ENCODE measurements at regions not wholly inside any gene's neighbourhood (a gene's known extent, or its start where the extent isn't known, plus 50 kb on each side); places are given as distances from the start of the nearest gene placed in this dataset.

- Histone ChIP-seq H3K36me3 (ENCODE audit: control insufficient read depth, insufficient read depth, low read length) (no peaks in the 10 kb centered on the region), H3K9me3 (ENCODE audit: control insufficient read depth, insufficient read depth, low read length) (no peaks in the 10 kb centered on the region), H3K4me3 (ENCODE audit: low read length) (no peak overlapping the region), H3K27ac (ENCODE audit: low read length) (no peak overlapping the region), H3K4me1 (ENCODE audit: control insufficient read depth, insufficient read depth, low read length) (no peaks in the 10 kb centered on the region), H3K27me3 (ENCODE audit: control insufficient read depth, insufficient read depth, low read length) (no peaks in the 10 kb centered on the region)
- H3K36me3 Mint-ChIP-seq = no peaks in the 10 kb centered on the region
- H3K27ac Mint-ChIP-seq = no peak overlapping the region
- H3K9me3 Mint-ChIP-seq = peaks cover 0 to 2% of the 10 kb centered on the region in 2 donors
- TF ChIP-seq, protein P1, sequence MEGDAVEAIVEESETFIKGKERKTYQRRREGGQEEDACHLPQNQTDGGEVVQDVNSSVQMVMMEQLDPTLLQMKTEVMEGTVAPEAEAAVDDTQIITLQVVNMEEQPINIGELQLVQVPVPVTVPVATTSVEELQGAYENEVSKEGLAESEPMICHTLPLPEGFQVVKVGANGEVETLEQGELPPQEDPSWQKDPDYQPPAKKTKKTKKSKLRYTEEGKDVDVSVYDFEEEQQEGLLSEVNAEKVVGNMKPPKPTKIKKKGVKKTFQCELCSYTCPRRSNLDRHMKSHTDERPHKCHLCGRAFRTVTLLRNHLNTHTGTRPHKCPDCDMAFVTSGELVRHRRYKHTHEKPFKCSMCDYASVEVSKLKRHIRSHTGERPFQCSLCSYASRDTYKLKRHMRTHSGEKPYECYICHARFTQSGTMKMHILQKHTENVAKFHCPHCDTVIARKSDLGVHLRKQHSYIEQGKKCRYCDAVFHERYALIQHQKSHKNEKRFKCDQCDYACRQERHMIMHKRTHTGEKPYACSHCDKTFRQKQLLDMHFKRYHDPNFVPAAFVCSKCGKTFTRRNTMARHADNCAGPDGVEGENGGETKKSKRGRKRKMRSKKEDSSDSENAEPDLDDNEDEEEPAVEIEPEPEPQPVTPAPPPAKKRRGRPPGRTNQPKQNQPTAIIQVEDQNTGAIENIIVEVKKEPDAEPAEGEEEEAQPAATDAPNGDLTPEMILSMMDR (IDR thresholded peaks at IDR 0.05) = no peak
- no peaks in the 10 kb centered on the region for H3K4me1 Mint-ChIP-seq
- ATAC-seq = no peak
- no peak for DNase-seq
- H3K27me3 Mint-ChIP-seq (ENCODE audit: low read depth in 2 of 2) = peaks cover 3 to 21% of the 10 kb centered on the region in 2 donors
- H3K4me3 Mint-ChIP-seq = no peak overlapping the region
- intact Hi-C loops (cut with micrococcal nuclease) = no loop called here
Measured at GRCh38 chr11:116439361-116439677, 333.5 kb downstream of the BUD13 start.

DNA sequence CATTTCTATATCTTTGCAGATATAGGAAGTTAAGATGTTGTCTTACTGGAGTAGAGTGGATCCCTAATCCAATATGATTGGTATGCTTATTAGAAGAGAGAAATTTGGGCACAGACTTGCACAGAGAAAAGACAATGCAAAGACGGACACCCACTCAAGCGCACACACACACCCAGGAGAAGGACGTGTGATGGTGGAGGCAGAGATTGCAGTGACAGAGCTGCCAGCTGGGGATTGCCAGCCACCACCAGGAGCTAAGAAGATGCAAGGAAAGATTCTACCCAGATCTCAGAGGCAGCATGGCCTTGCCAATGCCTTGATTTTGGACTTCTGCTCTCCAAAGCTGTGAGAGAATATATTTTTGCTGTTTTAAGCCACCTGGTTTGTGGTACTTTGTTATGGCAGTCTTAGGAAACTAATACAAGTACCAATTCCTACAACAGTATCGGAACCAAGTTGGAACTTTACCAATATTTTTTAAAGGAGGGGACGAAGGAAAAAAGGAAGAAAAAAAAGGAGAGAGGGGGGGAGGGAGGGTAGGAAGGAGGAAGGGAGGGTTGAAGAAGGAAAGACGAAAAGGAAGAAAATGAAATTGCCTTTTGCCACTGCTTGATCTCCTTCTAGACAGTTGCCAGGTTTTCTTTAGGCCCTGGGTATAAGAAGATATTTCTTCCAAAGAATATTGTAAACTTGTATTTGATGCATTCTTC, 334.0 kb downstream of the BUD13 start:
- peaks cover 0 to 2% of the 10 kb centered on the region in 2 donors for H3K9me3 Mint-ChIP-seq
- H3K36me3 Mint-ChIP-seq = no peaks in the 10 kb centered on the region
- H3K27ac Mint-ChIP-seq = no peak overlapping the region
- Histone ChIP-seq H3K27ac (ENCODE audit: low read length) (no peak overlapping the region), H3K27me3 (ENCODE audit: control insufficient read depth, insufficient read depth, low read length) (no peaks in the 10 kb centered on the region), H3K36me3 (ENCODE audit: control insufficient read depth, insufficient read depth, low read length) (no peaks in the 10 kb centered on the region), H3K9me3 (ENCODE audit: control insufficient read depth, insufficient read depth, low read length) (no peaks in the 10 kb centered on the region), H3K4me3 (ENCODE audit: low read length) (no peak overlapping the region), H3K4me1 (ENCODE audit: control insufficient read depth, insufficient read depth, low read length) (no peaks in the 10 kb centered on the region)
- TF ChIP-seq, protein P1 (IDR thresholded peaks at IDR 0.05) = no peak
- no peak for DNase-seq
- no peak overlapping the region for H3K4me3 Mint-ChIP-seq
- H3K4me1 Mint-ChIP-seq = no peaks in the 10 kb centered on the region
- intact Hi-C loops (cut with micrococcal nuclease) = no loop called here
- 81% methylated on average over 4 of the region's 6 CpGs for WGBS (ENCODE audit: insufficient coverage)
- ATAC-seq = no peak
- H3K27me3 Mint-ChIP-seq (ENCODE audit: low read depth in 2 of 2) = peaks cover 4 to 21% of the 10 kb centered on the region in 2 donors

DNA sequence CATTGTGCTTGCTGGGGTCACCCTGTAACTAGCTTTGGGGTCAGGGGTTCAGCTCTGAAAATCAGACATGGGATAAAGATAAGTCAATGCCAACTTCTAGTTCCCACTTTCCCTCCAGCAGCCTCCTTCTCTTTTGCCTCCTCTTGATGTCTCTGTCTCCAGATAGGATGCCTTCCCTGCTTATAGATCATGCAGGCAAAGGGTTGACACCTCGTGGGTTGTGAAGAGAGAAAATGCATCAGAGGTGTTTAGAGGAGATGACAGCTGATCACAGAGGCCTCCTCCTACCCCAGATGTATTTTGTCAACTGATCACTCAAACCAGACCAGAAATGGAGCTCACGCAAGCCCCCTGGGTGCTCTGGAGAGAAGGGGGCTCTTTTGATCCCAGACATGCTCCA, 337.8 kb downstream of the BUD13 start:
- no peaks in the 10 kb centered on the region for H3K27me3 ChIP-seq (ENCODE audit: control insufficient read depth, insufficient read depth, low read length)
- Mint-ChIP-seq H3K9me3 (peaks cover 0 to 2% of the 10 kb centered on the region in 2 donors), H3K4me3 (no peak overlapping the region), H3K36me3 (no peaks in the 10 kb centered on the region), H3K4me1 (no peaks in the 10 kb centered on the region), H3K27me3 (ENCODE audit: low read depth in 2 of 2) (peaks cover 9 to 10% of the 10 kb centered on the region in 2 donors), H3K27ac (no peak overlapping the region)
- TF ChIP-seq, protein P1 (IDR thresholded peaks at IDR 0.05) = no peak
- whole genome bisulfite sequencing (ENCODE audit: insufficient coverage) = 60% methylated on average over 1 of the region's 2 CpGs
- ATAC-seq (no peak), DNase-seq (no peak)
- no peaks in the 10 kb centered on the region for H3K36me3 ChIP-seq (ENCODE audit: control insufficient read depth, insufficient read depth, low read length)
- intact Hi-C loops (cut with micrococcal nuclease) = no loop called here
- H3K9me3 ChIP-seq (ENCODE audit: control insufficient read depth, insufficient read depth, low read length) = no peaks in the 10 kb centered on the region
- H3K4me3 ChIP-seq (ENCODE audit: low read length) = no peak overlapping the region
- no peaks in the 10 kb centered on the region for H3K4me1 ChIP-seq (ENCODE audit: control insufficient read depth, insufficient read depth, low read length)
- no peak overlapping the region for H3K27ac ChIP-seq (ENCODE audit: low read length)

GRCh38 chr11:116432301-116432700, 340.5 kb downstream of the BUD13 start:
- Histone ChIP-seq H3K27me3 (ENCODE audit: control insufficient read depth, insufficient read depth, low read length) (no peaks in the 10 kb centered on the region), H3K4me1 (ENCODE audit: control insufficient read depth, insufficient read depth, low read length) (no peaks in the 10 kb centered on the region), H3K9me3 (ENCODE audit: control insufficient read depth, insufficient read depth, low read length) (no peaks in the 10 kb centered on the region), H3K36me3 (ENCODE audit: control insufficient read depth, insufficient read depth, low read length) (no peaks in the 10 kb centered on the region), H3K27ac (ENCODE audit: low read length) (no peak overlapping the region), H3K4me3 (ENCODE audit: low read length) (no peak overlapping the region)
- H3K4me3 Mint-ChIP-seq = no peak overlapping the region
- DNase-seq = no peak
- intact Hi-C loops (cut with micrococcal nuclease) = no loop called here
- no peak for ATAC-seq
- no peak overlapping the region for H3K27ac Mint-ChIP-seq
- H3K27me3 Mint-ChIP-seq (ENCODE audit: low read depth in 2 of 2) = peaks cover 10 to 26% of the 10 kb centered on the region in 2 donors
- no peaks in the 10 kb centered on the region for H3K4me1 Mint-ChIP-seq
- H3K36me3 Mint-ChIP-seq = no peaks in the 10 kb centered on the region
- H3K9me3 Mint-ChIP-seq = no peaks in the 10 kb centered on the region
- TF ChIP-seq, protein P1 (IDR thresholded peaks at IDR 0.05) = no peak
- WGBS (ENCODE audit: insufficient coverage) = 89% methylated on average over 9 of the region's 9 CpGs
